ENCODE measurements at regions not wholly inside any gene's neighbourhood (a gene's known extent, or its start where the extent isn't known, plus 50 kb on each side); places are given as distances from the start of the nearest gene placed in this dataset.
A peak's percentile ranks its signal among the peaks of the same experiment; 100 is the strongest.

DNA sequence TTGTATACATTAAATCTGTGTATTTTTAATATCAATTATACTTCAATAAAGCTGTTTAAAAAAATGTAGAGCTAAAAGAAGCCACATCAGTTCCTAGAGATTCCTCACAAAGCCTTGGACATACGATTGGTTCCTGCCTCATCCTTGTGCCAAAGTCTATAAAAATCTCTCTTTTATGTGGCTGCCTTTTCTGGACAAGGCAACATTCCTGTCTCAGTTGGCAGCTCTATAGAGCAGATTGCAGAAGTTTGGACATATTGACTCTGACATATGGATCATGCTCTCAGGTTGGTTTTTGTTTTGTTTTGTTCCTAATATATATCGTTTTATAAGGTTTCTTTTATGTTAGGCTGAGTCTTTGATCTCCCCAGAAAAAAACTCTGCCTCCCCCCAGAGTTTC is 148.9 kb downstream of the MAFB start:
- no peak for DNase-seq (ENCODE audit: low spot score)

GRCh38 chr20:40538131-40538530 is 150.9 kb downstream of the MAFB start:
- no peak for DNase-seq (ENCODE audit: low spot score)

- DNase-seq (ENCODE audit: low spot score) = peak; percentile 43
Measured at GRCh38 chr20:40536808-40537207, 152.2 kb downstream of the MAFB start.

- DNase-seq (ENCODE audit: low spot score) = no peak
Measured at GRCh38 chr20:40535816-40536215, 153.2 kb downstream of the MAFB start.

GRCh38 chr20:40532103-40532502 is 156.9 kb downstream of the MAFB start:
- DNase-seq (ENCODE audit: low spot score) = no peak

GRCh38 chr20:40525351-40525750 is 163.7 kb downstream of the MAFB start:
- no peak for DNase-seq (ENCODE audit: low spot score)

DNA sequence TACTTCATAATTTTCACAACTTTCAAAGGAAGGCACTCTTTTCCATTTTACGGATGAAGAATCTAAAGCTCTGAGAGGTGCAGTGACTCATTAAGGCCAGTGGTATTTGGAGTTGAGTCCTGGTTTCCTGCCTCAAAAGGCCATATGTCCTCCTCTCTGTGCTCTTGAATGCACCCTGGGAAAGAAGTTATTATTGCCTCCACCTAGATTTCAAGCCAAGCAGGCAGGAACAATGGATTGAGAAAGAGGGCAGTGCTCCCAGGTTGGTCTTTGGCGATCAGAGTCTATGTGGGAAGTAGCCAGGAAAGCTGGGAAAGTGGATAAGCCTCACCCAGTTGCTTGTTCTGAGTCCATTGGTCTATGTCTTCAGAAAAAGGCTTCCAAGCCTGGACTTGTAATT is 165.0 kb downstream of the MAFB start:
- no peak for DNase-seq (ENCODE audit: low spot score)

DNA sequence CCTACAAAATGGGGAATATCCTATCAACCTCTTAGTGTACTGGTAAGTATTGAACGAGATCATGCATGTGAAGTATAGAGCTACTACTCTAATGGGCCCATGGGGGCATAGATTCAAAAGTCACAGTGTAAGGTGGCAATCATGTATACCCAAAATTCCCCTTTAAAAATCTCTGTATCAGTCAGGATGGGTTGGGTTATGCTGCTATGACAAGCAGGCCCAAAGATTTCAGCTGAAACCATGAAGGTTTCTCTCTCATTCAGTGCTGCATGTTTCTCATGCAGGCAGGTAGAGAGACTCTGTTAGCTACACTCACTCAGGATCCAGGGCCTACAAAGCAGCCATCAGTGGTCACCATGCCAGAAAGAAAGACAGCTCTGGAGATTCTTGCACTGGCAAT is 166.6 kb downstream of the MAFB start:
- DNase-seq (ENCODE audit: low spot score) = no peak

DNA sequence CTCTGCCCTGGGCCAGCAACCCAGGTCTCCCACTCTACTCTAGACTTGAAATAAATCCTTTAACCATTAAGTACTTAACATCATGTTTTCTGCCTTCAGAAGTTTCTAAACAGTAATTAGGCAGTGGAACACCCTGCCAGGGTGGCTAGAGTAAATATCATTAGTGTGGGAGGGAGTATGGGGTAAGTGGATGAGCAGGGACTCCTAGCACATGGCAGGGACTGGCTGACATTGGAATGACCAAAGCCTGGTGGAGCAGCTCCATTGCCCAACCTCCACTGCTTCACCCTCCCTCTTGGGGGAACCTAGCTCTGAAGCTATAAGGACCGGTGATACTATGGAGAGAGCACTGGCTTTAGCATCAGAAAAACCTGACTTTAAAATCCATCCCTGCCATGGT is 167.1 kb downstream of the MAFB start:
- no peak for DNase-seq (ENCODE audit: low spot score)

GRCh38 chr20:40519918-40520317 is 169.1 kb downstream of the MAFB start:
- DNase-seq (ENCODE audit: low spot score) = no peak

GRCh38 chr20:40512994-40513393 is 176.0 kb downstream of the MAFB start:
- DNase-seq (ENCODE audit: low spot score) = no peak

DNA sequence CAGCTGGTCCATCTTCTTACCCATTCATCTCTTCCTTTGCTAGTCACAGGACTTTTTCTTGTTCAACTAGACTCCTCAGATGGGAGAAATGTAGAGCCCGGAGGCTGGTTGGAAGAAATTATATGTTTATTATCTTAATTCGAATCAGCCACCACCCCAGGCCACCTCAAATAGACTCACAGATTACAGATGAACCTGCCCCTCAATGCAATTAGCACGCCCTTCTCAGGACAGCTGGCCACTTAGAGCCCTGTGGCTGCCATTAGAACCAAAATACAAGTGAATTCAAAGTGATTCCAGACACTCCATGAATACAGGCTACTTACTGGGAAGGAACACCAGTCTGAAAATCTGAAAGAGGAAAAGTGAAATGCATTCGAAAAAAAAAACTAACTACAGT is 176.4 kb downstream of the MAFB start:
- DNase-seq (ENCODE audit: low spot score) = no peak

DNA sequence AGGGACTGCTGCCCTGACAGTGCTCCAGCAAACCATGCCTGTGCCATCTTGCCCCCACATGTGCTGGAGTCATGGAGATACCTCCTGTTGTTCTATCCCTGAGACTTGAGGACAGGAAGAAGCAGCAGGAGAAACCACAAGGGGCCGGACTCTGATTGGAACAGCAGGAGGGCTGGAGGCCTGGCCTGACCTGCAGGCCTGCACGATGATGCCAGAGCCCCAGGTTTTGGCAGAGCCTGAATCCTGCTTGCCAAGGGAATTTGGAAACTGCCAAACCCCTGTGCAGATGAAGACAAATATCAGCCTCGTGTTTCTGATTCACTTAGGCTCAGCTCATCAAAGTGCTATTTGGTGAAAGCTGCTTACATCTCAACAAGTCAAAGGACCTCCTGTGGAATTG is 177.6 kb downstream of the MAFB start:
- DNase-seq (ENCODE audit: low spot score) = peak; percentile 81

DNA sequence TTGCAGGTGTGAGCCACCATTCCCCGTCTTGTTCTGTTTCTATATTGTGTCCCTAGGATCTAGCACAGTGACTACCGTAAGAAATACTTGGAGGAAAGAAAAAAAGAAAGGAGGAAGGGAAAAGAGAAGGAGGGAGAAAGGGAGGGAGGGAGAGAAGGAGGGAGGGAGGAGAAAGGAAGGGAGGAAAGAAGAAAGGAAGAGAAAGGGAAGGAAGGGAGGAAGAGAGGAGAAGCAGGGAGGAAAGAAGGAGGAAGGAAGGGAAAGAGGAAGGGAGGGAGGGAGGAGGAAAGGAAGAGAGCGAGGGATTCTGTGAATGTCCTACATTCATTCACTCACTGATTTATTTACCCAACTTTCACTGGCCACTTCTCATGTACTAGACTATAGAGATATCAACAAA is 178.4 kb downstream of the MAFB start:
- no peak for DNase-seq (ENCODE audit: low spot score)

DNA sequence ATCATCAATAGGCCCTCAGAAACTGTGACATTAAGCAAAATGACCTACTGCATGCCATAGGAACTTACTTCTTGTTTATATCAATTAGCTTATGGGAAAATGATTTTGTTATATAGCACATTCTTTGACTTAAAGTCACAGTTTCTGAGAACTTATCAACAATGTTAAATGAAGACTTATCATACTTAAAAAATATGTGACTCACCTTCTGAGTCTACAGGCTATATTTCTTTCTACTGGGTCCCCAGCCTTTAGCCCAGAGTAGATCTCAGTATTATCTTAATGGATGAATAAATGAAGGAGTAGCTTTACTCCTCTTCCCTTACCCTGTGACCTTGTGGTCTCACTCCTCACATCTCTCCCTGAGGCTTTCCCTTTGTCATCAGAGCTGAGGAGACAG is 180.2 kb downstream of the MAFB start:
- DNase-seq (ENCODE audit: low spot score) = no peak

DNA sequence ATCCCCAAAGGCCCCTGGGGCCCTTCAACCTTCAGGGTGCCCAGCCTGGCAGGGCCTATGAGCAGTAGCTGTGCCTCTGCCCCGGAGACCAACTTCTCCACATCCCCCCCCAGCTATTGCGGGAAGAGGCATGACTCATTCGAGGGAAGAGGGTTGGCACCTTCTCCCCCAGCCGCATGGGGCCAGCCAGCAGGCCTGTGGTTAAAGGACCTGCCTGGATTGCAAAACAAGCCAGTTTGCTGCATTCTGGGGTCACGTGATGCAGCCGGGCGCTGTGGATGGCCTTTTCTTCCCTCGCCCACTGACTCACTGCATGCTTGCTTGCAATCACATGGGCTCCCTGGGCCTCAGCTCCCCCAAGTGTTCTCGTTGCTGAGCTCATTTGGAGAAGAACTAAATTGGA is 182.5 kb downstream of the MAFB start:
- peak; percentile 98 for DNase-seq (ENCODE audit: low spot score)

DNA sequence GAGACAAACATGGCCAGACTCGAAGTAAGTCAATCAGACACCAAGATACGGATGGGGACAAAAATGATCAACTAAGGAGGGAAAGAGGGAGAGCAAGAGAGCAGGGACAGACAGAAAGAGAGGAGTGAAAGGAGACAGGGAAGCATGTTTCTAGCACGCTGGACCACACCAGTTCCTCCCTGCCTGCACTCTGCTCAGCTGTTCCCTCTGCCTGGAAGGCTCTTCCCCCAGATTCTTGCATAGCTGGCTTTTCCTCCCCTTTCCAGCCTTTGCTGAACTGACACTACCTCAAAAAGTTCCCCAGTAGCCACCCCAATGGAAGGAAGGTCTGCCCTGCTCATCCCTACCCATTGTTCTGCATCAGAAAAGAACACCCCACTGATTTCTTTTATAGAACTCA is 185.9 kb downstream of the MAFB start:
- no peak for DNase-seq (ENCODE audit: low spot score)

DNA sequence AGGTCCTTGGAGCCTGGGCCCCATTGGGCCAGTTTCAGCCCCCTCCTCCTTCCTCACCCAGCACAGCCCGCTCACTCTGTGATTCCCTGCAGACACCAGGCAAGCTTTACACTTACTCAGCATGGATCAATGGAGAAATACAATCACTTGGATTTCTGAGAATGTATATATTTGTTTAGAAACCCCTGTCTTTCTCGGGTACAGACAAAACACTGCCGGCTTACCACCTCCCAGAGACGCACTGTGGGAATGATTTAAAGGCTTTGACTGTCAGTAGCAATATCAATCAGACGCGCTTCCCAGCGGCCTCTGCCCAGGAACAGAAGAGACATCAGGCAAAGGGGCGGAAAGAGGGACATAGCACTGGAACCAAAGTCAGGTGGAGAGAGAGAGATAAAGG is 186.5 kb downstream of the MAFB start:
- DNase-seq (ENCODE audit: low spot score) = no peak

DNA sequence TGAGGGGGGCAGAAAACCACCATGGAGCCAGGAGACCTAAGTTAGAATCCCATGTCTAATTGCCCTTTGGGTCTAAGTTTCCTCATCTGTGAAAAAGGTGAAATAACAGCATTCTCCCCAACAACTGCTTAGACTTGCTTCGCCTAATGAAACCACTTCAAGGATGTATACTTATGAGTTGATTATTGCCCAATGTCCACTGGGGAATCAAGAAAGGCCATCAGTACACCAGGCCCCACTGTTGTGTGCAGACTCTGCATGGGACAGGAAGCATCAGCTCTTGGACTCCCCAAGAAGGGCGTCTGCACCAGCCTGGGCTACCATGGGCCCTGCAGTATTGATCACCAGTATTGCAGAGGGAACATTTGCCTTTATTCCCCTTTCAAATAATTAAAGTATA is 189.6 kb downstream of the MAFB start:
- no peak for DNase-seq (ENCODE audit: low spot score)

GRCh38 chr20:40497899-40498691 is 190.9 kb downstream of the MAFB start:
- no peak for DNase-seq (ENCODE audit: low spot score)

GRCh38 chr20:40495956-40496355 is 193.1 kb downstream of the MAFB start:
- DNase-seq (ENCODE audit: low spot score) = no peak

GRCh38 chr20:40494248-40494647 is 194.8 kb downstream of the MAFB start:
- DNase-seq (ENCODE audit: low spot score) = no peak

- no peak for DNase-seq (ENCODE audit: low spot score)
Measured at GRCh38 chr20:40493549-40493948, 195.5 kb downstream of the MAFB start.

- DNase-seq (ENCODE audit: low spot score) = peak; percentile 50
Measured at GRCh38 chr20:40493071-40493470, 196.0 kb downstream of the MAFB start.
